Stomach (tissue), 4 donors: ENCODE measurements at regions not wholly inside any gene's neighbourhood (a gene's known extent, or its start where the extent isn't known, plus 50 kb on each side); places are given as distances from the start of the nearest gene placed in this dataset.

Experiments
- CTCF ChIP-seq, 7 experiments: fragments of 450-650 bp in 4 of 7; fragments of 200-600 bp in 3 of 7; sonication (generic) in 3 of 7; IDR thresholded peaks; one replicate each; pipeline ENCODE4 v1.5.1; 2016 to 2019; ENCODE audit warnings: antibody characterized with exemption in 7 of 7, control low read depth in 2 of 7, mild to moderate bottlenecking in 1 of 7
- EP300 ChIP-seq: sonication (generic); formaldehyde crosslinking; IDR thresholded peaks from one replicate; pipeline ENCODE4 v1.6.1; 2017; ENCODE audit warnings: antibody characterized with exemption
- POLR2A ChIP-seq, 4 donors: fragments of 450-650 bp; IDR thresholded peaks; one replicate each; pipeline ENCODE4 v1.6.1; 2016; ENCODE audit warnings: antibody characterized with exemption in 4 of 4, control low read depth in 2 of 4, mild to moderate bottlenecking in 1 of 4, moderate library complexity in 1 of 4
- POLR2AphosphoS5 ChIP-seq, 3 donors: sonication (generic); formaldehyde crosslinking; IDR thresholded peaks; one replicate each; pipeline ENCODE4 v1.6.1; 2016; ENCODE audit warnings: antibody characterized with exemption in 3 of 3

DNA sequence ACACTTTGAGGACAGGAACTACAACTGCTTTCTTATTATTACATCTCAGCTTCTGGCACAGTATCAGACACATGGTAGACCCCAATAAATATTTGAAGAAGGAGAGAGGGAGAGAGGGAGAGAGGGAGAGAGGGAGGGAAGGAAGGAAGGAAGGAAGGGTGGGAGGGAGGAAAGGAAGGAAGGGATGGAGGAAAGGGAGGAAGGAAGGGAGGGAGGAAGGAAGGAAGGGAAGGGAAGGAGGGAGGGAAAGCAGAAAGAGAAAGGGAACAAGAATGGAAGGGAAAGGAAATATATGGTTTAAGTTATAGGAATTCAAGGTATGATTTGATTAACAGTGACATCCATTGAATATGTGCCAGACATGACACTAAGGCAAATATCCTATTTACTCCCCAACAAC is 402.1 kb downstream of the KIF16B start:
- no peak for TF ChIP-seq CTCF (IDR thresholded peaks at IDR 0.05)
- TF ChIP-seq POLR2A (IDR thresholded peaks at IDR 0.05) = no peak
- no peak for TF ChIP-seq EP300
- TF ChIP-seq POLR2AphosphoS5 (IDR thresholded peaks at IDR 0.05) = no peak
